Transverse colon (tissue), 4 donors: ENCODE measurements at regions not wholly inside any gene's neighbourhood (a gene's known extent, or its start where the extent isn't known, plus 50 kb on each side); places are given as distances from the start of the nearest gene placed in this dataset.

Experiments
- DNase-seq: peaks from one replicate; pipeline ENCODE4 v3.0.0-alpha.2; 2019
- H3K27ac ChIP-seq, 4 donors: fragments of 200-600 bp; sonication (generic); 2 replicates each; pipeline ENCODE4 v1.5.1; 2016 to 2018; ENCODE audit warnings: inconsistent platforms in 4 of 4
- H3K27me3 ChIP-seq: fragments of 200-600 bp; sonication (generic); 2 replicates; pipeline ENCODE4 v1.5.1; 2017; ENCODE audit warnings: inconsistent platforms
- H3K36me3 ChIP-seq, 4 donors: fragments of 200-600 bp; sonication (generic); 2 replicates each; pipeline ENCODE4 v1.5.1; 2017 to 2019; ENCODE audit warnings: inconsistent platforms in 4 of 4
- H3K4me1 ChIP-seq, 4 donors: fragments of 200-600 bp; sonication (generic); 2 replicates each; pipeline ENCODE4 v1.5.1; 2017 to 2020; ENCODE audit warnings: inconsistent platforms in 4 of 4
- H3K4me3 ChIP-seq, 4 donors: fragments of 200-600 bp; sonication (generic); 1 replicate in 1 of 4; 2 replicates in 3 of 4; pipeline versions ENCODE4 v1.5.1 to v1.6.1; 2017 to 2019; ENCODE audit warnings: inconsistent platforms in 4 of 4
- H3K9me3 ChIP-seq, 2 donors: fragments of 200-600 bp; sonication (generic); 2 replicates each; pipeline ENCODE4 v1.5.1; 2017 to 2019; ENCODE audit warnings: inconsistent platforms in 2 of 2
- EP300 ChIP-seq: sonication (generic); formaldehyde crosslinking; IDR thresholded peaks from one replicate; pipeline ENCODE4 v1.6.1; 2017; ENCODE audit warnings: antibody characterized with exemption, low read depth
- POLR2A ChIP-seq: fragments of 450-650 bp; IDR thresholded peaks from one replicate; pipeline ENCODE4 v1.6.1; 2016; ENCODE audit warnings: antibody characterized with exemption, mild to moderate bottlenecking, moderate library complexity
- POLR2AphosphoS5 ChIP-seq, 3 donors: sonication (generic); formaldehyde crosslinking; IDR thresholded peaks; one replicate each; pipeline ENCODE4 v1.6.1; 2016; ENCODE audit warnings: antibody characterized with exemption in 3 of 3
- WGBS, 2 donors: methylation state at CpG; one replicate each; pipeline ENCODE4 v1.1.5; 2018; ENCODE audit warnings: low coverage in 1 of 2; 5-methylcytosine and 5-hydroxymethylcytosine counted together
- in situ Hi-C, 4 donors: fragments of 200-750 bp; cut with MboI; loops; one replicate each; pipeline versions ENCODE4 v1.15.0 to v1.15.1; 2017; ENCODE audit warnings: low sequenced_read_pairs in 3 of 4, low pct_ligation_motif_present in 1 of 4, low pct_unique_long_range_greater_than_20kb in 1 of 4
- intact Hi-C: fragments of 100-400 bp; cut with DNase I; formaldehyde crosslinking; loops from one replicate; pipeline ENCODE4 v1.15.1; 2023; ENCODE audit warnings: low total_unique reads
- TF ChIP-seq, protein P1 (sequence below), 5 experiments: fragments of 200-600 bp in 3 of 5; fragments of 450-650 bp in 2 of 5; sonication (generic) in 3 of 5; IDR thresholded peaks; 1 replicate in 2 of 5; 2 replicates in 3 of 5; pipeline ENCODE4 v1.5.1; 2016 to 2017; ENCODE audit warnings: antibody characterized with exemption in 5 of 5, inconsistent platforms in 3 of 5, mild to moderate bottlenecking in 2 of 5, moderate library complexity in 1 of 5

DNA sequence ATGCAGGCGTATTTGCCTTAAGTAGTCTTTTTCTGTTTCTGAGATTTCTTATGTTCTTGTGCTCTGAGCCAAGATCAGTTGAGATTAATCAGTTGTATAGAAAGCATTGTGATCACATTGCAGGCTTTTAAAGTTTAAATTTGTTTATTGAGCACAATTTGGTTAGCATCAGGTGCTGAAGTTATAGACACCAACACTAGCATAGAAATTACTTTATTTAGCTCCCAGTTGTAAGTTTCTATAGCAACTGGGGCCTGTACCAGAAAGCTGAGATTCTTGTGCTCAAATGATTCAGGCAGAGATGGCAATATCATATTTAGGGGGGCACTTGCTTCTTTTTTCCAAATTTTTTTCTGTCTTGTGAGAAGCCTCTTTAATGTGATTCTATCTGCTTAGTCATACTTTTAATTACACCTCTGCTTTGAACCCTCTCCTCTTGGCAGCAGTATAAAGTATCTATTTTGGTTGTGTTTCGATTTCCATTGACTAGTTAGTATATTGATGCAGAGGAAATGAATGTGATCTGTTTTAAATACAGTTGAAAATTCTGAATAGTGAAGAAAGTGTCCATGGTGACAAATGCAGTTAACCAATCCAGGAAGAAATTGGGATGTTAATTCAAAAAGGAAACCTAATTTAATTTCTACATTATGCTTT is 241.7 kb upstream of the GBE1 start:
- TF ChIP-seq, protein P1, sequence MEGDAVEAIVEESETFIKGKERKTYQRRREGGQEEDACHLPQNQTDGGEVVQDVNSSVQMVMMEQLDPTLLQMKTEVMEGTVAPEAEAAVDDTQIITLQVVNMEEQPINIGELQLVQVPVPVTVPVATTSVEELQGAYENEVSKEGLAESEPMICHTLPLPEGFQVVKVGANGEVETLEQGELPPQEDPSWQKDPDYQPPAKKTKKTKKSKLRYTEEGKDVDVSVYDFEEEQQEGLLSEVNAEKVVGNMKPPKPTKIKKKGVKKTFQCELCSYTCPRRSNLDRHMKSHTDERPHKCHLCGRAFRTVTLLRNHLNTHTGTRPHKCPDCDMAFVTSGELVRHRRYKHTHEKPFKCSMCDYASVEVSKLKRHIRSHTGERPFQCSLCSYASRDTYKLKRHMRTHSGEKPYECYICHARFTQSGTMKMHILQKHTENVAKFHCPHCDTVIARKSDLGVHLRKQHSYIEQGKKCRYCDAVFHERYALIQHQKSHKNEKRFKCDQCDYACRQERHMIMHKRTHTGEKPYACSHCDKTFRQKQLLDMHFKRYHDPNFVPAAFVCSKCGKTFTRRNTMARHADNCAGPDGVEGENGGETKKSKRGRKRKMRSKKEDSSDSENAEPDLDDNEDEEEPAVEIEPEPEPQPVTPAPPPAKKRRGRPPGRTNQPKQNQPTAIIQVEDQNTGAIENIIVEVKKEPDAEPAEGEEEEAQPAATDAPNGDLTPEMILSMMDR (IDR thresholded peaks at IDR 0.05), result no peak
- no peak for TF ChIP-seq POLR2AphosphoS5 (IDR thresholded peaks at IDR 0.05)
- TF ChIP-seq POLR2A, result no peak
- TF ChIP-seq EP300, result no peak
- H3K9me3 ChIP-seq, result peaks cover 0 to 6% of the 10 kb centered on the region in 2 donors
- no peaks in the 10 kb centered on the region for H3K27me3 ChIP-seq
- WGBS, 2 donors, result 58 to 86% methylated on average over 2 of the region's 2 CpGs
- no peak for DNase-seq
- no peak overlapping the region for H3K27ac ChIP-seq
- intact Hi-C loops, result no loop called here
- in situ Hi-C loops, result no loop called here
- peaks cover 0 to 3% (median 0%) of the 10 kb centered on the region in 4 donors for H3K4me1 ChIP-seq
- no peak overlapping the region for H3K4me3 ChIP-seq
- H3K36me3 ChIP-seq, result no peaks in the 10 kb centered on the region

DNA sequence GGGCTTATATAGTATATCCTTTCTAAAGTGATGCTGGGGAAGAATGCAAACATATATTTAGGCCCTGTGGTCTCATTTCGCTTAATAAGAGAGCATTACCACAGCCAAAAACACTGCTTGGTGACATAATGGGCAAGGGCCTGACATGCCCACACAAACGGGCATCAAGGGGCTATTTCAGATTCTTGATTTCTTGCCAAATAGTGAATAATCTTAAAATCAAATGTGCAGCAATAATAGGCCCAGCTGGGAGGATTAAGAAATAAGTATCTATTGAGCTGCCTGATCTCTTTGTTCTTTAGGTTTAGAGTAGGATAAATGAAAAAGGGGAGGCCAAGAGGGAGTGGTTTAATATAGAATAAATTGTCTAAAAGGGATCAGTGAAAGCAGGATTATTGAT is 241.0 kb upstream of the GBE1 start:
- in situ Hi-C loops (no loop called here), intact Hi-C loops (no loop called here)
- TF ChIP-seq POLR2A, result no peak
- no peak for TF ChIP-seq EP300
- TF ChIP-seq, protein P1 (IDR thresholded peaks at IDR 0.05), result no peak
- TF ChIP-seq POLR2AphosphoS5 (IDR thresholded peaks at IDR 0.05), result no peak

DNA sequence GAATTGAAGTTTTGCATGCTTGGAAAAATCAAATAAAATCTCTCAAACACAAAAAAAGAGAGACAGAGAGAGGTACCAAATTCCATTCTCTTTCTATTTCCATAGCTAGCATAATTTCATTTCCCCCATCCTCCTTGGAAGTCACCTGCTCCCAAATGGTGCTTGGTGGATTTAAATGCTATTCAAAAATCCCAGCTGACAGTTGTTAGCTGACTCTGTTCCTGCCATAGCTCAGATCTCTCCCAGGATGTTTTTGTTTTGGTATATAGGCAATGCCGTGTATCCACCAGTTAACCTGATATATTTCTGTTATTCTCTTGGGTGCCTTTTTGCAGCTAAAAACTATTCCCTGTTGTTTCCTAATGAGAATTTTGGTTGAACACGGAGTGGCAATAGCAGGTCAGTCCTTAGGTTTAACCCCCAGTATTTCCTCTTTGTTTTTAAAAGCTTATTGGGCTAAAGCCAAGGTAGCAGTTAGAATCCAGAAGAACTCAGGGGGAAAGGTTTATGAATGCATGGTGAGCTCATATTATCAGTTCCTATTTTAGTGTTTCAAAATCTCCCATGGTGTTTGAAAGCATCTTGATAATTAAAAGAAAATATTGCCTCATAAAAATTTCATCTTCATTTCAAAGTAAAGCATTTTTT is 240.0 kb upstream of the GBE1 start:
- no peak overlapping the region for H3K27ac ChIP-seq
- intact Hi-C loops (no loop called here), in situ Hi-C loops (no loop called here)
- TF ChIP-seq POLR2AphosphoS5 (IDR thresholded peaks at IDR 0.05) (no peak), POLR2A (no peak), EP300 (no peak)
- TF ChIP-seq, protein P1 (IDR thresholded peaks at IDR 0.05), result no peak
- DNase-seq, result no peak
- 52% methylated on average over 2 of the region's 2 CpGs for WGBS, 2 donors
- no peaks in the 10 kb centered on the region for H3K27me3 ChIP-seq
- H3K4me1 ChIP-seq, result peaks cover 0 to 3% (median 0%) of the 10 kb centered on the region in 4 donors
- H3K36me3 ChIP-seq, result no peaks in the 10 kb centered on the region
- no peaks in the 10 kb centered on the region for H3K9me3 ChIP-seq
- no peak overlapping the region for H3K4me3 ChIP-seq

More for the DNA sequence above, 241.0 kb upstream of the GBE1 start:
- Histone ChIP-seq H3K27ac (no peak overlapping the region), H3K36me3 (no peaks in the 10 kb centered on the region), H3K9me3 (peaks cover 0 to 2% of the 10 kb centered on the region in 2 donors), H3K4me1 (peaks cover 0 to 3% (median 0%) of the 10 kb centered on the region in 4 donors), H3K4me3 (no peak overlapping the region), H3K27me3 (no peaks in the 10 kb centered on the region)
- WGBS, 2 donors, result 14 to 53% methylated on average over 1 to 2 of the region's 2 CpGs
- DNase-seq, result no peak

DNA sequence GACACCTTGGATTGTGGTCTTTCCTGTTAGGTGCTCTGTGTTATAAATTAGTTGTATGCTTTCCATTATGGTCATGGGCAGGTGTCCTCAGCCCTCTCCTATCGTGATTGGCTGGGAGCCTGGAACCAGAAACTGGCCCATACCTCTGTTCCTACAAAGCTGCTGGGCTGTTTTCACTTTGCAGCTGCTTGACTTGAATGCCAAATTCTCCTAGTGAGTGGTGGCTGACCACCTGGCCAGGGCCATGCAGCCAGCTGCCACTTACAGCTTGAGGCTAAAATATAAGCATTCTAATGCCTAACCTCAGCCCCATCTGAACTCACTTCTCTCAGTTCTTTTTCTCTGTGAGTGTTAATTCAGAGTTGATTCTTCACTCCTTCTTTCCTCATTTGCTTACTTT is 239.3 kb upstream of the GBE1 start:
- DNase-seq, result no peak
- intact Hi-C loops, result no loop called here
- H3K36me3 ChIP-seq, result no peaks in the 10 kb centered on the region
- WGBS, 2 donors, result 40% methylated on average over 1 of the region's 1 CpG; no CpG with 5 or more reads in 1 of the 2 donors
- H3K27ac ChIP-seq, result no peak overlapping the region
- in situ Hi-C loops, result no loop called here
- H3K27me3 ChIP-seq, result no peaks in the 10 kb centered on the region
- no peak for TF ChIP-seq POLR2A
- no peak for TF ChIP-seq EP300
- no peak overlapping the region for H3K4me3 ChIP-seq
- H3K4me1 ChIP-seq, result peaks cover 0 to 3% (median 0%) of the 10 kb centered on the region in 4 donors
- H3K9me3 ChIP-seq, result no peaks in the 10 kb centered on the region
